PC-3 (cell line): ENCODE measurements at regions not wholly inside any gene's neighbourhood (a gene's known extent, or its start where the extent isn't known, plus 50 kb on each side); places are given as distances from the start of the nearest gene placed in this dataset.
"Not testable (repeated sequence)": the region's sequence is repeated elsewhere in the genome, so short reads cannot be mapped to it uniquely, and the experiment has no call there.

Source experiments
- EZH2 ChIP-seq: fragments of 300-600 bp; sonication (generic); IDR thresholded peaks from one replicate; pipeline ENCODE4 v1.6.1; 2017; ENCODE audit warnings: antibody characterized with exemption, mild to moderate bottlenecking, low read length; ENCODE audit not compliant: unreplicated experiment
- TF ChIP-seq, protein P1 (sequence below): fragments of 300-600 bp; sonication (generic); conservative IDR thresholded peaks from 2 replicates; pipeline ENCODE4 v1.5.1; 2017; ENCODE audit warnings: antibody characterized with exemption, low read depth, mild to moderate bottlenecking, low read length

- TF ChIP-seq, protein P1, sequence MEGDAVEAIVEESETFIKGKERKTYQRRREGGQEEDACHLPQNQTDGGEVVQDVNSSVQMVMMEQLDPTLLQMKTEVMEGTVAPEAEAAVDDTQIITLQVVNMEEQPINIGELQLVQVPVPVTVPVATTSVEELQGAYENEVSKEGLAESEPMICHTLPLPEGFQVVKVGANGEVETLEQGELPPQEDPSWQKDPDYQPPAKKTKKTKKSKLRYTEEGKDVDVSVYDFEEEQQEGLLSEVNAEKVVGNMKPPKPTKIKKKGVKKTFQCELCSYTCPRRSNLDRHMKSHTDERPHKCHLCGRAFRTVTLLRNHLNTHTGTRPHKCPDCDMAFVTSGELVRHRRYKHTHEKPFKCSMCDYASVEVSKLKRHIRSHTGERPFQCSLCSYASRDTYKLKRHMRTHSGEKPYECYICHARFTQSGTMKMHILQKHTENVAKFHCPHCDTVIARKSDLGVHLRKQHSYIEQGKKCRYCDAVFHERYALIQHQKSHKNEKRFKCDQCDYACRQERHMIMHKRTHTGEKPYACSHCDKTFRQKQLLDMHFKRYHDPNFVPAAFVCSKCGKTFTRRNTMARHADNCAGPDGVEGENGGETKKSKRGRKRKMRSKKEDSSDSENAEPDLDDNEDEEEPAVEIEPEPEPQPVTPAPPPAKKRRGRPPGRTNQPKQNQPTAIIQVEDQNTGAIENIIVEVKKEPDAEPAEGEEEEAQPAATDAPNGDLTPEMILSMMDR, result not testable (repeated sequence)
- not testable (repeated sequence) for TF ChIP-seq EZH2
Observed at GRCh38 chr16:62724670-62725269, 688.5 kb upstream of the CDH8 start.
